Neuronal stem cell (in vitro differentiated cells): ENCODE measurements at regions not wholly inside any gene's neighbourhood (a gene's known extent, or its start where the extent isn't known, plus 50 kb on each side); places are given as distances from the start of the nearest gene placed in this dataset.
A peak's percentile ranks its signal among the peaks of the same experiment; 100 is the strongest.

Source experiments
- DNase-seq: peaks from one replicate; pipeline ENCODE4 v3.0.0-alpha.2; 2013; ENCODE audit warnings: low spot score
- H2AFZ ChIP-seq: one replicate; pipeline ENCODE4 v1.6.1; 2013; ENCODE audit warnings: mild to moderate bottlenecking, low read length, inconsistent platforms
- H2AK5ac ChIP-seq: 2 replicates; pipeline ENCODE4 v1.6.1; 2013; ENCODE audit warnings: low read depth, mild to moderate bottlenecking, inconsistent platforms, low read length, moderate library complexity, mixed read lengths
- H2BK120ac ChIP-seq: 2 replicates; pipeline ENCODE4 v1.6.1; 2013; ENCODE audit warnings: low read depth, mild to moderate bottlenecking, inconsistent platforms, low read length, moderate library complexity, mixed read lengths
- H2BK12ac ChIP-seq: one replicate; pipeline ENCODE4 v1.6.1; 2013; ENCODE audit warnings: low read length, inconsistent platforms
- H2BK15ac ChIP-seq: 2 replicates; pipeline ENCODE4 v1.6.1; 2013; ENCODE audit warnings: mild to moderate bottlenecking, low read length, inconsistent platforms, mixed read lengths
- H2BK5ac ChIP-seq: one replicate; pipeline ENCODE4 v1.6.1; 2013; ENCODE audit warnings: inconsistent platforms, mild to moderate bottlenecking, low read length, moderate library complexity
- H3K14ac ChIP-seq: one replicate; pipeline ENCODE4 v1.6.1; 2013; ENCODE audit warnings: low read length, inconsistent platforms
- H3K18ac ChIP-seq: 2 replicates; pipeline ENCODE4 v1.6.1; 2013; ENCODE audit warnings: low read length, inconsistent platforms
- H3K23ac ChIP-seq: 2 replicates; pipeline ENCODE4 v1.6.1; 2013; ENCODE audit warnings: low read depth, mild to moderate bottlenecking, mixed read lengths, low read length, inconsistent platforms; ENCODE audit not compliant: poor library complexity
- H3K27ac ChIP-seq: replicated peaks from 3 replicates; pipeline ENCODE4 v1.5.1; 2013; ENCODE audit warnings: low read length, inconsistent platforms
- H3K27me3 ChIP-seq, 3 experiments: 2 replicates each; pipeline ENCODE4 v1.6.1; 2013; ENCODE audit warnings: low read length in 3 of 3, mild to moderate bottlenecking in 2 of 3, inconsistent platforms in 1 of 3, low read depth in 1 of 3, mixed read lengths in 1 of 3, moderate library complexity in 1 of 3; ENCODE audit not compliant: control insufficient read depth in 3 of 3, insufficient read depth in 3 of 3
- H3K36me3 ChIP-seq, 2 donors: replicated peaks in 1 of 2; 2 replicates each; pipeline ENCODE4 v1.6.1; 2013; ENCODE audit warnings: low read length in 2 of 2; ENCODE audit not compliant: control insufficient read depth in 2 of 2, insufficient read depth in 2 of 2
- H3K4ac ChIP-seq: 2 replicates; pipeline ENCODE4 v1.6.1; 2013; ENCODE audit warnings: inconsistent platforms, mild to moderate bottlenecking, low read length, moderate library complexity
- H3K4me1 ChIP-seq, 2 donors: 1 replicate in 1 of 2; 2 replicates in 1 of 2; pipeline ENCODE4 v1.6.1; 2013; ENCODE audit warnings: low read length in 2 of 2, low read depth in 1 of 2; ENCODE audit not compliant: control insufficient read depth in 2 of 2, insufficient read depth in 1 of 2
- H3K4me2 ChIP-seq: one replicate; pipeline ENCODE4 v1.6.1; 2013; ENCODE audit warnings: mild to moderate bottlenecking, low read length, inconsistent platforms; ENCODE audit not compliant: insufficient read depth, poor library complexity, severe bottlenecking
- H3K4me3 ChIP-seq, 2 donors: 2 replicates each; pipeline ENCODE4 v1.5.1; 2013; ENCODE audit warnings: low read length in 2 of 2, mild to moderate bottlenecking in 2 of 2, inconsistent platforms in 1 of 2, moderate library complexity in 1 of 2
- H3K79me1 ChIP-seq: one replicate; pipeline ENCODE4 v1.6.1; 2013; ENCODE audit warnings: low read depth, mild to moderate bottlenecking, inconsistent platforms, low read length, moderate library complexity
- H3K9ac ChIP-seq: one replicate; pipeline ENCODE4 v1.6.1; 2013; ENCODE audit warnings: mild to moderate bottlenecking, low read depth, low read length, inconsistent platforms; ENCODE audit not compliant: poor library complexity
- H3K9me3 ChIP-seq, 2 donors: replicated peaks in 1 of 2; 2 replicates each; pipeline versions ENCODE3 to v1.6.1; 2013; ENCODE audit warnings: low read length in 2 of 2, mild to moderate bottlenecking in 2 of 2, inconsistent platforms in 1 of 2, low read depth in 1 of 2, mixed read lengths in 1 of 2, moderate library complexity in 1 of 2; ENCODE audit not compliant: control insufficient read depth in 2 of 2, insufficient read depth in 1 of 2
- H4K8ac ChIP-seq: one replicate; pipeline ENCODE4 v1.6.1; 2013; ENCODE audit warnings: low read depth, mild to moderate bottlenecking, inconsistent platforms, low read length, moderate library complexity
- H4K91ac ChIP-seq: one replicate; pipeline ENCODE4 v1.6.1; 2013; ENCODE audit warnings: low read length, low read depth, mild to moderate bottlenecking, inconsistent platforms; ENCODE audit not compliant: poor library complexity
- WGBS, 2 donors: extraction: QIAGEN DNeasy Blood & Tissue Kit; methylation state at CpG; one replicate each; pipeline ENCODE4 v1.1.7; 2013; ENCODE audit warnings: missing lambda C conversion rate in 2 of 2, mixed read lengths in 1 of 2; ENCODE audit not compliant: insufficient read length in 2 of 2, insufficient replicate concordance in 1 of 2; ENCODE audit errors: extremely low coverage in 2 of 2; 5-methylcytosine and 5-hydroxymethylcytosine counted together

- WGBS, 2 donors, result no CpG with 5 or more reads among the region's 1 CpG
- no peak overlapping the region for H2BK15ac ChIP-seq
- H3K79me1 ChIP-seq, result no peaks in the 10 kb centered on the region
- H2AK5ac ChIP-seq, result no peak overlapping the region
- no peak overlapping the region for H3K4ac ChIP-seq
- no peak overlapping the region for H2BK120ac ChIP-seq
- no peak overlapping the region for H2BK12ac ChIP-seq
- H3K4me3 ChIP-seq, result no peak overlapping the region
- H3K27ac ChIP-seq, result no peak overlapping the region
- no peaks in the 10 kb centered on the region for H3K36me3 ChIP-seq
- no peaks in the 10 kb centered on the region for H3K27me3 ChIP-seq
- no peak overlapping the region for H3K9ac ChIP-seq
- H3K18ac ChIP-seq, result no peak overlapping the region
- DNase-seq, result no peak
- H4K91ac ChIP-seq, result no peak overlapping the region
- no peak overlapping the region for H4K8ac ChIP-seq
- no peak overlapping the region for H3K23ac ChIP-seq
- no peaks in the 10 kb centered on the region for H3K9me3 ChIP-seq
- no peak overlapping the region for H3K4me2 ChIP-seq
- no peak overlapping the region for H3K14ac ChIP-seq
- H2AFZ ChIP-seq, result no peak overlapping the region
- no peaks in the 10 kb centered on the region for H3K4me1 ChIP-seq
- no peak overlapping the region for H2BK5ac ChIP-seq
These were observed 499.0 kb downstream of the NUP35 start for GRCh38 chr2:183623227-183623626.

GRCh38 chr2:183630964-183631363 is 506.7 kb downstream of the NUP35 start:
- H4K91ac ChIP-seq, result no peak overlapping the region
- no peaks in the 10 kb centered on the region for H3K36me3 ChIP-seq
- no peak overlapping the region for H3K18ac ChIP-seq
- no peak for DNase-seq
- H2BK5ac ChIP-seq, result no peak overlapping the region
- H3K79me1 ChIP-seq, result no peaks in the 10 kb centered on the region
- no CpG with 5 or more reads among the region's 2 CpGs for WGBS, 2 donors
- no peak overlapping the region for H2AFZ ChIP-seq
- H3K27me3 ChIP-seq, result no peaks in the 10 kb centered on the region
- H3K4me3 ChIP-seq, result no peak overlapping the region
- H2BK120ac ChIP-seq, result no peak overlapping the region
- no peak overlapping the region for H2BK12ac ChIP-seq
- H3K23ac ChIP-seq, result no peak overlapping the region
- H3K9ac ChIP-seq, result no peak overlapping the region
- H3K9me3 ChIP-seq, result no peaks in the 10 kb centered on the region
- H3K27ac ChIP-seq, result no peak overlapping the region
- no peak overlapping the region for H3K14ac ChIP-seq
- no peak overlapping the region for H3K4ac ChIP-seq
- H3K4me2 ChIP-seq, result no peak overlapping the region
- H2BK15ac ChIP-seq, result no peak overlapping the region
- H4K8ac ChIP-seq, result no peak overlapping the region
- H2AK5ac ChIP-seq, result no peak overlapping the region
- no peaks in the 10 kb centered on the region for H3K4me1 ChIP-seq

GRCh38 chr2:183656121-183656520 is 531.9 kb downstream of the NUP35 start:
- no peak overlapping the region for H3K23ac ChIP-seq
- no peak overlapping the region for H3K4ac ChIP-seq
- no peaks in the 10 kb centered on the region for H3K36me3 ChIP-seq
- no peak overlapping the region for H2AFZ ChIP-seq
- no peak overlapping the region for H4K8ac ChIP-seq
- H4K91ac ChIP-seq, result no peak overlapping the region
- no peak overlapping the region for H3K14ac ChIP-seq
- no peak overlapping the region for H3K18ac ChIP-seq
- no peak overlapping the region for H3K9ac ChIP-seq
- H3K79me1 ChIP-seq, result no peaks in the 10 kb centered on the region
- no peak overlapping the region for H3K4me3 ChIP-seq
- no peak overlapping the region for H2AK5ac ChIP-seq
- H3K4me1 ChIP-seq, result no peaks in the 10 kb centered on the region
- H2BK12ac ChIP-seq, result no peak overlapping the region
- no peaks in the 10 kb centered on the region for H3K9me3 ChIP-seq
- no peak overlapping the region for H2BK120ac ChIP-seq
- H3K27ac ChIP-seq, result no peak overlapping the region
- no peak overlapping the region for H3K4me2 ChIP-seq
- H2BK15ac ChIP-seq, result no peak overlapping the region
- DNase-seq, result no peak
- H3K27me3 ChIP-seq, result no peaks in the 10 kb centered on the region
- no peak overlapping the region for H2BK5ac ChIP-seq
- WGBS, 2 donors, result no CpG with 5 or more reads among the region's 1 CpG

- Histone ChIP-seq H3K4ac (no peak overlapping the region), H3K23ac (no peak overlapping the region), H3K4me1 (peaks cover 2 to 16% of the 10 kb centered on the region in 2 donors), H2BK120ac (no peak overlapping the region), H4K91ac (no peak overlapping the region), H2BK15ac (no peak overlapping the region), H3K27ac (no peak overlapping the region), H4K8ac (no peak overlapping the region), H3K4me2 (no peak overlapping the region), H3K14ac (no peak overlapping the region), H3K4me3 (no peak overlapping the region), H3K36me3 (no peaks in the 10 kb centered on the region), H2BK5ac (no peak overlapping the region), H3K9ac (no peak overlapping the region), H3K79me1 (no peaks in the 10 kb centered on the region), H3K27me3 (no peaks in the 10 kb centered on the region), H3K9me3 (no peaks in the 10 kb centered on the region), H2AFZ (peak overlapping the region; percentile 19), H2BK12ac (no peak overlapping the region), H3K18ac (no peak overlapping the region), H2AK5ac (no peak overlapping the region)
- no peak for DNase-seq
- no CpG with 5 or more reads among the region's 3 CpGs for WGBS, 2 donors
These were observed 541.2 kb downstream of the NUP35 start for GRCh38 chr2:183665425-183665824.
